ENCODE measurements at regions not wholly inside any gene's neighbourhood (a gene's known extent, or its start where the extent isn't known, plus 50 kb on each side); places are given as distances from the start of the nearest gene placed in this dataset.

- no peak for TF ChIP-seq CTCF (IDR thresholded peaks at IDR 0.05)
- no peak for TF ChIP-seq POLR2A (IDR thresholded peaks at IDR 0.05)
- TF ChIP-seq EP300 (IDR thresholded peaks at IDR 0.05) = no peak
These were observed 1146.2 kb downstream of the CDH9 start for GRCh38 chr5:25892211-25892610.

Measured in gastroesophageal sphincter (tissue), 3 donors.